Natural killer cell (primary cell): ENCODE measurements at regions not wholly inside any gene's neighbourhood (a gene's known extent, or its start where the extent isn't known, plus 50 kb on each side); places are given as distances from the start of the nearest gene placed in this dataset.

ENCODE experiments used
- ATAC-seq, 3 donors: fragments of 150-1000 bp in 2 of 3; fragments of 200-7000 bp in 1 of 3; cut with Tn5 transposase; 1 replicate in 1 of 3; 2 replicates in 2 of 3; pipeline ENCODE4 v1.10.0; 2021; ENCODE audit warnings: mild to moderate bottlenecking in 2 of 3, moderate library complexity in 2 of 3
- DNase-seq, 2 donors: peaks; one replicate each; pipeline versions ENCODE4 v3.0.0 to v3.0.0-alpha.2; 2013 to 2021; ENCODE audit warnings: mixed read lengths in 1 of 2
- H3K27ac ChIP-seq: one replicate; pipeline ENCODE4 v1.5.1; 2013; ENCODE audit warnings: mild to moderate bottlenecking, low read length
- H3K27me3 ChIP-seq: one replicate; pipeline ENCODE4 v1.6.1; 2013; ENCODE audit warnings: low read length; ENCODE audit not compliant: control insufficient read depth, insufficient read depth
- H3K36me3 ChIP-seq: one replicate; pipeline ENCODE4 v1.6.1; 2013; ENCODE audit warnings: low read length; ENCODE audit not compliant: control insufficient read depth, insufficient read depth
- H3K4me1 ChIP-seq: one replicate; pipeline ENCODE4 v1.6.1; 2013; ENCODE audit warnings: low read length; ENCODE audit not compliant: control insufficient read depth, insufficient read depth
- H3K4me3 ChIP-seq: one replicate; pipeline ENCODE4 v1.5.1; 2013; ENCODE audit warnings: low read length
- H3K9me3 ChIP-seq: one replicate; pipeline ENCODE4 v1.6.1; 2013; ENCODE audit warnings: low read length; ENCODE audit not compliant: control insufficient read depth, insufficient read depth
- H3K27ac Mint-ChIP-seq, 2 donors: one replicate each; pipeline ENCODE4 v1.8.0; 2022; ENCODE audit warnings: mild to moderate bottlenecking in 2 of 2, mixed read lengths in 2 of 2, moderate library complexity in 1 of 2
- H3K27me3 Mint-ChIP-seq, 2 donors: one replicate each; pipeline ENCODE4 v1.8.0; 2022; ENCODE audit warnings: low read depth in 2 of 2, mixed read lengths in 2 of 2
- H3K36me3 Mint-ChIP-seq: one replicate; pipeline ENCODE4 v1.8.0; 2022; ENCODE audit warnings: mixed read lengths
- H3K4me1 Mint-ChIP-seq, 2 donors: one replicate each; pipeline ENCODE4 v1.8.0; 2022; ENCODE audit warnings: mixed read lengths in 2 of 2
- H3K4me3 Mint-ChIP-seq: one replicate; pipeline ENCODE4 v1.8.0; 2022; ENCODE audit warnings: mild to moderate bottlenecking, moderate library complexity, mixed read lengths
- H3K9me3 Mint-ChIP-seq, 2 donors: one replicate each; pipeline ENCODE4 v1.8.0; 2022; ENCODE audit warnings: mixed read lengths in 2 of 2
- CTCF ChIP-seq: fragments of 200-600 bp; IDR thresholded peaks from one replicate; pipeline ENCODE4 v1.8.0; 2022; ENCODE audit warnings: antibody characterized with exemption
- WGBS: methylation state at CpG from one replicate; pipeline ENCODE4 v1.1.7; 2013; ENCODE audit warnings: missing lambda C conversion rate; ENCODE audit not compliant: insufficient coverage; 5-methylcytosine and 5-hydroxymethylcytosine counted together
- intact Hi-C: fragments of 100-400 bp; cut with micrococcal nuclease; formaldehyde crosslinking; loops from one replicate; pipeline ENCODE4 v1.14.2; 2022

GRCh38 chr18:72075040-72075439 lies 469.1 kb downstream of the CBLN2 start:
- ATAC-seq, result no peak
- no peaks in the 10 kb centered on the region for H3K36me3 Mint-ChIP-seq
- no peak overlapping the region for H3K4me3 Mint-ChIP-seq
- no peaks in the 10 kb centered on the region for H3K27me3 Mint-ChIP-seq
- Histone ChIP-seq H3K27ac (no peak overlapping the region), H3K4me1 (no peaks in the 10 kb centered on the region), H3K4me3 (no peak overlapping the region), H3K36me3 (no peaks in the 10 kb centered on the region), H3K27me3 (no peaks in the 10 kb centered on the region), H3K9me3 (peaks cover 4% of the 10 kb centered on the region)
- no peaks in the 10 kb centered on the region for H3K4me1 Mint-ChIP-seq
- peaks cover 3 to 8% of the 10 kb centered on the region in 2 donors for H3K9me3 Mint-ChIP-seq
- DNase-seq, result no peak
- no peak for TF ChIP-seq CTCF
- 97% methylated on average over 2 of the region's 4 CpGs for WGBS
- intact Hi-C loops, result no loop called here
- H3K27ac Mint-ChIP-seq, result no peak overlapping the region

- no peaks in the 10 kb centered on the region for H3K27me3 ChIP-seq
- Mint-ChIP-seq H3K27me3 (no peaks in the 10 kb centered on the region), H3K4me3 (no peak overlapping the region), H3K27ac (no peak overlapping the region), H3K36me3 (peaks cover 7% of the 10 kb centered on the region), H3K9me3 (peaks cover 6 to 15% of the 10 kb centered on the region in 2 donors), H3K4me1 (no peaks in the 10 kb centered on the region)
- WGBS, result 85% methylated on average over 7 of the region's 7 CpGs
- intact Hi-C loops, result no loop called here
- H3K9me3 ChIP-seq, result peaks cover 3% of the 10 kb centered on the region
- no peak for DNase-seq
- H3K4me3 ChIP-seq, result no peak overlapping the region
- ATAC-seq, result no peak
- H3K4me1 ChIP-seq, result no peaks in the 10 kb centered on the region
- no peak overlapping the region for H3K27ac ChIP-seq
- no peaks in the 10 kb centered on the region for H3K36me3 ChIP-seq
- no peak for TF ChIP-seq CTCF
Observed at GRCh38 chr18:72063001-72063400, 481.1 kb downstream of the CBLN2 start.

- Mint-ChIP-seq H3K4me1 (no peaks in the 10 kb centered on the region), H3K27ac (no peak overlapping the region), H3K4me3 (no peak overlapping the region), H3K9me3 (peaks cover 6 to 25% of the 10 kb centered on the region in 2 donors), H3K27me3 (no peaks in the 10 kb centered on the region), H3K36me3 (peaks cover 7% of the 10 kb centered on the region)
- TF ChIP-seq CTCF, result no peak
- H3K27me3 ChIP-seq, result no peaks in the 10 kb centered on the region
- H3K4me3 ChIP-seq, result no peak overlapping the region
- intact Hi-C loops, result no loop called here
- ATAC-seq (no peak), DNase-seq (no peak)
- no peaks in the 10 kb centered on the region for H3K36me3 ChIP-seq
- peaks cover 3% of the 10 kb centered on the region for H3K9me3 ChIP-seq
- no peaks in the 10 kb centered on the region for H3K4me1 ChIP-seq
- H3K27ac ChIP-seq, result no peak overlapping the region
- 90% methylated on average over 7 of the region's 7 CpGs for WGBS
Observed at GRCh38 chr18:72058851-72059250, 485.3 kb downstream of the CBLN2 start.

GRCh38 chr18:72056171-72056570 lies 488.0 kb downstream of the CBLN2 start:
- no peak for TF ChIP-seq CTCF
- Mint-ChIP-seq H3K27ac (no peak overlapping the region), H3K27me3 (no peaks in the 10 kb centered on the region), H3K4me1 (no peaks in the 10 kb centered on the region), H3K9me3 (peaks cover 2 to 20% of the 10 kb centered on the region in 2 donors), H3K36me3 (no peaks in the 10 kb centered on the region), H3K4me3 (no peak overlapping the region)
- Histone ChIP-seq H3K4me1 (no peaks in the 10 kb centered on the region), H3K27ac (no peak overlapping the region), H3K4me3 (no peak overlapping the region), H3K9me3 (no peaks in the 10 kb centered on the region), H3K36me3 (no peaks in the 10 kb centered on the region), H3K27me3 (no peaks in the 10 kb centered on the region)
- ATAC-seq, result no peak
- DNase-seq, result no peak
- intact Hi-C loops, result no loop called here
